GM12878 (cell line): ENCODE measurements at regions not wholly inside any gene's neighbourhood (a gene's known extent, or its start where the extent isn't known, plus 50 kb on each side); places are given as distances from the start of the nearest gene placed in this dataset.

Experiments
- ATAC-seq: fragments of 200-7000 bp; cut with Tn5 transposase; 3 replicates; pipeline ENCODE4 v1.9.1; 2020; ENCODE audit warnings: mild to moderate bottlenecking, moderate library complexity
- BruUV-seq: library from RNA; stranded (reverse); fragments of 400-500 nt; replicated peaks from 2 replicates; lab custom pipeline; 2021; lab: Mats Ljungman, UMichigan
- CTCF ChIA-PET: fragments of 300-600 bp; sonication (Branson Sonifier 250); formaldehyde crosslinking; extraction: SDS; loops from one replicate; lab custom pipeline; 2021; ENCODE audit warnings: inconsistent platforms; lab: Yijun Ruan, JAX
- POLR2A ChIA-PET: fragments of 350-600 bp; formaldehyde crosslinking; extraction: SDS; loops from one replicate; lab custom pipeline; 2021; ENCODE audit warnings: inconsistent platforms; lab: Charles Lee
- RAD21 ChIA-PET: fragments of 300-600 bp; sonication (Branson Sonifier 250); formaldehyde crosslinking; loops from one replicate; lab custom pipeline; 2023; ENCODE audit warnings: antibody characterized with exemption; ENCODE audit not compliant: unreplicated experiment; lab: Charles Lee
- SMC1A ChIA-PET: fragments of 300-600 bp; sonication (Branson Sonifier 250); formaldehyde crosslinking; loops from one replicate; lab custom pipeline; 2023; ENCODE audit not compliant: unreplicated experiment, uncharacterized antibody; lab: Charles Lee
- DNase-seq: peaks from one replicate; pipeline ENCODE4 v3.0.0-alpha.2; 2011; ENCODE audit warnings: low read depth, low spot score
- FAIRE-seq: peaks from 3 replicates; lab custom pipeline; 2011; peaks lifted over from hg19 to GRCh38; lab: Jason Lieb, UNC
- H2AFZ ChIP-seq: 2 replicates; pipeline ENCODE4 v1.6.0; 2011; ENCODE audit warnings: low read depth, low read length, control low read depth; ENCODE audit not compliant: control insufficient read depth
- H3K27ac ChIP-seq: 2 replicates; pipeline ENCODE4 v1.5.1; 2011; ENCODE audit warnings: control low read depth; ENCODE audit not compliant: control insufficient read depth, insufficient read depth
- H3K27me3 ChIP-seq, 2 experiments: replicated peaks in 1 of 2; 2 replicates each; pipeline versions ENCODE4 v1.6.0 to v1.6.1; 2011; ENCODE audit warnings: low read length in 1 of 2; ENCODE audit not compliant: control insufficient read depth in 2 of 2, insufficient read depth in 2 of 2
- H3K36me3 ChIP-seq, 2 experiments: 2 replicates each; pipeline ENCODE4 v1.5.1; 2011; ENCODE audit warnings: low read length in 1 of 2; ENCODE audit not compliant: control insufficient read depth in 2 of 2, insufficient read depth in 2 of 2
- H3K4me1 ChIP-seq: 2 replicates; pipeline ENCODE4 v1.6.1; 2011; ENCODE audit warnings: mild to moderate bottlenecking, low read length, moderate library complexity, mixed read lengths; ENCODE audit not compliant: control insufficient read depth, insufficient read depth
- H3K4me2 ChIP-seq: 2 replicates; pipeline ENCODE4 v1.6.0; 2011; ENCODE audit warnings: control low read depth; ENCODE audit not compliant: control insufficient read depth, insufficient read depth
- H3K4me3 ChIP-seq: fragments of 200-600 bp; sonication (generic); 2 replicates; pipeline ENCODE4 v1.5.1; 2016
- H3K79me2 ChIP-seq: 2 replicates; pipeline ENCODE4 v1.6.0; 2011; ENCODE audit warnings: low read length; ENCODE audit not compliant: control insufficient read depth, insufficient read depth
- H3K9ac ChIP-seq: 2 replicates; pipeline ENCODE4 v1.8.0; 2011; ENCODE audit warnings: low read length, control low read depth, mixed read lengths; ENCODE audit not compliant: control insufficient read depth, insufficient read depth
- H3K9me3 ChIP-seq: replicated peaks from 3 replicates; pipeline ENCODE4 v1.5.1; 2011; ENCODE audit warnings: mild to moderate bottlenecking, low read length; ENCODE audit not compliant: control insufficient read depth, insufficient read depth
- H4K20me1 ChIP-seq: 2 replicates; pipeline ENCODE4 v1.6.0; 2011; ENCODE audit not compliant: control insufficient read depth, insufficient read depth
- ATF3 ChIP-seq: IDR thresholded peaks from 2 replicates; pipeline ENCODE4 v1.6.1; 2011; ENCODE audit warnings: low read depth, mild to moderate bottlenecking, low read length, moderate library complexity, borderline replicate concordance; ENCODE audit errors: extremely low read depth
- JUNB ChIP-seq: IDR thresholded peaks from 2 replicates; pipeline ENCODE4 v1.6.1; 2016; ENCODE audit warnings: antibody characterized with exemption, mild to moderate bottlenecking
- KLF5 ChIP-seq: fragments of 450-650 bp; IDR thresholded peaks from 2 replicates; pipeline ENCODE4 v1.6.1; 2014; ENCODE audit warnings: mild to moderate bottlenecking; ENCODE audit not compliant: partially characterized antibody
- MTA3 ChIP-seq: IDR thresholded peaks from 2 replicates; pipeline ENCODE4 v1.6.1; 2012; ENCODE audit warnings: low read length, inconsistent platforms, borderline replicate concordance
- NFIC ChIP-seq: IDR thresholded peaks from 2 replicates; pipeline ENCODE4 v1.6.1; 2012; ENCODE audit warnings: low read depth, mild to moderate bottlenecking, inconsistent platforms, low read length, moderate library complexity
- POU2F2 ChIP-seq: IDR thresholded peaks from 3 replicates; pipeline ENCODE4 v1.6.1; 2011; ENCODE audit warnings: low read depth, mild to moderate bottlenecking, low read length, borderline replicate concordance
- WGBS: methylation state at CpG from one replicate; pipeline ENCODE4 v1.1.6; 2016; ENCODE audit warnings: low lambda C conversion rate; ENCODE audit not compliant: insufficient replicate concordance, insufficient coverage; ENCODE audit errors: missing lambda C conversion rate; 5-methylcytosine and 5-hydroxymethylcytosine counted together
- in situ Hi-C: fragments of 300-500 bp; cut with MboI; formaldehyde crosslinking; loops from 9 replicates; pipeline ENCODE4 v1.14.3; 2018; ENCODE audit warnings: mixed read lengths
- intact Hi-C: fragments of 100-400 bp; cut with micrococcal nuclease; formaldehyde crosslinking; loops from one replicate; pipeline ENCODE4 v1.14.2; 2022; ENCODE audit not compliant: unreplicated experiment

GRCh38 chr2:226605642-226606041, 194.0 kb downstream of the IRS1 start:
- TF ChIP-seq NFIC, result no peak
- TF ChIP-seq JUNB, result no peak
- TF ChIP-seq KLF5, result no peak
- RAD21 ChIA-PET, result no interaction called here
- BruUV-seq, result no TSS peak
- H3K9me3 ChIP-seq, result no peaks in the 10 kb centered on the region
- H3K4me3 ChIP-seq, result no peak overlapping the region
- POLR2A ChIA-PET, result no interaction called here
- no peaks in the 10 kb centered on the region for H3K4me1 ChIP-seq
- no peaks in the 10 kb centered on the region for H3K27me3 ChIP-seq
- no peak for ATAC-seq
- no peak overlapping the region for H2AFZ ChIP-seq
- CTCF ChIA-PET, result no interaction called here
- 31% methylated on average over 2 of the region's 2 CpGs for WGBS
- no peaks in the 10 kb centered on the region for H3K36me3 ChIP-seq
- DNase-seq, result no peak
- no peaks in the 10 kb centered on the region for H3K79me2 ChIP-seq
- FAIRE-seq, result no peak
- no peaks in the 10 kb centered on the region for H4K20me1 ChIP-seq
- SMC1A ChIA-PET, result no interaction called here
- H3K27ac ChIP-seq, result no peak overlapping the region
- in situ Hi-C loops (no loop called here), intact Hi-C loops (no loop called here)
- H3K4me2 ChIP-seq, result no peak overlapping the region
- H3K9ac ChIP-seq, result no peak overlapping the region

GRCh38 chr2:226603606-226604005, 196.0 kb downstream of the IRS1 start:
- no peaks in the 10 kb centered on the region for H4K20me1 ChIP-seq
- RAD21 ChIA-PET, result no interaction called here
- no peak overlapping the region for H2AFZ ChIP-seq
- no peak overlapping the region for H3K4me2 ChIP-seq
- in situ Hi-C loops (no loop called here), intact Hi-C loops (no loop called here)
- H3K4me3 ChIP-seq, result no peak overlapping the region
- TF ChIP-seq ATF3 (no peak), POU2F2 (no peak), MTA3 (no peak)
- FAIRE-seq, result no peak
- BruUV-seq, result no TSS peak
- no peaks in the 10 kb centered on the region for H3K9me3 ChIP-seq
- SMC1A ChIA-PET, result interaction anchor here (1.1 to 1.3 kb wide), 2 partner anchors 11 to 388 kb away, joined by 3 to 4 read pairs; no protein-coding TSS in a partner anchor
- ATAC-seq, result no peak
- no peaks in the 10 kb centered on the region for H3K79me2 ChIP-seq
- H3K27me3 ChIP-seq, result no peaks in the 10 kb centered on the region
- H3K9ac ChIP-seq, result no peak overlapping the region
- POLR2A ChIA-PET, result no interaction called here
- no peaks in the 10 kb centered on the region for H3K36me3 ChIP-seq
- CTCF ChIA-PET, result no interaction called here
- no peaks in the 10 kb centered on the region for H3K4me1 ChIP-seq
- 0% methylated on average over 1 of the region's 1 CpG for WGBS
- no peak for DNase-seq
- no peak overlapping the region for H3K27ac ChIP-seq
